Neural progenitor cell (in vitro differentiated cells): ENCODE measurements at regions not wholly inside any gene's neighbourhood (a gene's known extent, or its start where the extent isn't known, plus 50 kb on each side); places are given as distances from the start of the nearest gene placed in this dataset.

Source experiments
- DNase-seq: peaks from one replicate; pipeline ENCODE4 v3.0.0-alpha.2; 2016; ENCODE audit warnings: low spot score
- H2AFZ ChIP-seq: fragments of 200-600 bp; sonication (generic); replicated peaks from 2 replicates; pipeline ENCODE4 v1.6.1; 2016; ENCODE audit warnings: antibody characterized with exemption
- H3F3A ChIP-seq: fragments of 200-600 bp; sonication (generic); 2 replicates; pipeline ENCODE4 v1.6.1; 2016; ENCODE audit warnings: antibody characterized with exemption, low read depth
- H3K27ac ChIP-seq: fragments of 200-600 bp; sonication (generic); 2 replicates; pipeline ENCODE4 v1.5.1; 2016; ENCODE audit warnings: mild to moderate bottlenecking
- H3K27me3 ChIP-seq: fragments of 200-600 bp; sonication (generic); 2 replicates; pipeline ENCODE4 v1.6.1; 2016; ENCODE audit warnings: mild to moderate bottlenecking, moderate library complexity
- H3K36me3 ChIP-seq: fragments of 200-600 bp; sonication (generic); 2 replicates; pipeline ENCODE4 v1.5.1; 2016
- H3K4me1 ChIP-seq: fragments of 200-600 bp; sonication (generic); 2 replicates; pipeline ENCODE4 v1.6.1; 2016; ENCODE audit warnings: mixed run types
- H3K4me2 ChIP-seq: fragments of 200-600 bp; sonication (generic); 2 replicates; pipeline ENCODE4 v1.6.1; 2016
- H3K4me3 ChIP-seq: fragments of 200-600 bp; sonication (generic); 2 replicates; pipeline ENCODE4 v1.5.1; 2016
- H3K79me2 ChIP-seq: fragments of 200-600 bp; sonication (generic); 2 replicates; pipeline ENCODE4 v1.6.1; 2016; ENCODE audit warnings: low read depth
- H3K9ac ChIP-seq: fragments of 200-600 bp; sonication (generic); 2 replicates; pipeline ENCODE4 v1.6.1; 2016
- H3K9me3 ChIP-seq: fragments of 200-600 bp; sonication (generic); 2 replicates; pipeline ENCODE4 v1.5.1; 2016; ENCODE audit warnings: low read depth
- H4K20me1 ChIP-seq: fragments of 200-600 bp; sonication (generic); 2 replicates; pipeline ENCODE4 v1.6.1; 2016; ENCODE audit warnings: low read depth
- H3K27ac Mint-ChIP-seq: 3 replicates; pipeline ENCODE4 v1.8.0; 2021; ENCODE audit warnings: mixed read lengths
- H3K27me3 Mint-ChIP-seq: 2 replicates; pipeline ENCODE4 v1.8.0; 2022; ENCODE audit warnings: low read depth, mild to moderate bottlenecking, inconsistent platforms, moderate library complexity, mixed read lengths; ENCODE audit not compliant: insufficient read depth
- H3K36me3 Mint-ChIP-seq: 3 replicates; pipeline ENCODE4 v1.8.0; 2021; ENCODE audit warnings: mixed read lengths
- H3K4me1 Mint-ChIP-seq: 3 replicates; pipeline ENCODE4 v1.8.0; 2021; ENCODE audit warnings: mixed read lengths
- H3K4me3 Mint-ChIP-seq: 3 replicates; pipeline ENCODE4 v1.8.0; 2021; ENCODE audit warnings: mild to moderate bottlenecking, moderate library complexity, mixed read lengths
- H3K9me3 Mint-ChIP-seq: 3 replicates; pipeline ENCODE4 v1.8.0; 2020; ENCODE audit warnings: mixed read lengths
- CTCF ChIP-seq: fragments of 200-600 bp; sonication (generic); IDR thresholded peaks from 2 replicates; pipeline ENCODE4 v1.5.1; 2017; ENCODE audit warnings: antibody characterized with exemption, mild to moderate bottlenecking
- EZH2 ChIP-seq: fragments of 200-600 bp; sonication (generic); IDR thresholded peaks from 2 replicates; pipeline ENCODE4 v1.6.1; 2017; ENCODE audit warnings: antibody characterized with exemption, mild to moderate bottlenecking, moderate library complexity
- EZH2phosphoT487 ChIP-seq: fragments of 200-600 bp; sonication (generic); IDR thresholded peaks from 2 replicates; pipeline ENCODE4 v1.6.1; 2017; ENCODE audit warnings: antibody characterized with exemption

GRCh38 chr6:145119081-145119480 is 616.2 kb downstream of the EPM2A start:
- no peak for TF ChIP-seq EZH2phosphoT487
- Mint-ChIP-seq H3K4me3 (no peak overlapping the region), H3K4me1 (no peaks in the 10 kb centered on the region), H3K36me3 (no peaks in the 10 kb centered on the region), H3K9me3 (no peaks in the 10 kb centered on the region), H3K27ac (no peak overlapping the region), H3K27me3 (no peaks in the 10 kb centered on the region)
- no peak overlapping the region for H3K9ac ChIP-seq
- H3K4me2 ChIP-seq = no peak overlapping the region
- no peak for DNase-seq
- H2AFZ ChIP-seq = no peak overlapping the region
- no peaks in the 10 kb centered on the region for H3K4me1 ChIP-seq
- no peak overlapping the region for H3K27ac ChIP-seq
- H3K36me3 ChIP-seq = no peaks in the 10 kb centered on the region
- H3K27me3 ChIP-seq = no peaks in the 10 kb centered on the region
- H4K20me1 ChIP-seq = no peaks in the 10 kb centered on the region
- no peak overlapping the region for H3K4me3 ChIP-seq
- H3K9me3 ChIP-seq = no peaks in the 10 kb centered on the region
- no peaks in the 10 kb centered on the region for H3F3A ChIP-seq
- H3K79me2 ChIP-seq = no peaks in the 10 kb centered on the region

- Histone ChIP-seq H3K36me3 (no peaks in the 10 kb centered on the region), H3K79me2 (no peaks in the 10 kb centered on the region), H3K4me2 (no peak overlapping the region), H2AFZ (no peak overlapping the region), H3K9me3 (no peaks in the 10 kb centered on the region), H4K20me1 (no peaks in the 10 kb centered on the region), H3K9ac (no peak overlapping the region), H3F3A (no peaks in the 10 kb centered on the region), H3K27me3 (no peaks in the 10 kb centered on the region), H3K4me3 (no peak overlapping the region), H3K27ac (no peak overlapping the region), H3K4me1 (no peaks in the 10 kb centered on the region)
- no peaks in the 10 kb centered on the region for H3K27me3 Mint-ChIP-seq
- no peaks in the 10 kb centered on the region for H3K36me3 Mint-ChIP-seq
- no peak for DNase-seq
- TF ChIP-seq EZH2 (no peak), EZH2phosphoT487 (no peak), CTCF (no peak)
- no peaks in the 10 kb centered on the region for H3K4me1 Mint-ChIP-seq
- H3K9me3 Mint-ChIP-seq = no peaks in the 10 kb centered on the region
- H3K27ac Mint-ChIP-seq = no peak overlapping the region
- no peak overlapping the region for H3K4me3 Mint-ChIP-seq
Measured at GRCh38 chr6:145132709-145133108, 602.6 kb downstream of the EPM2A start.

- Histone ChIP-seq H3F3A (peaks cover 19% of the 10 kb centered on the region), H3K4me3 (no peak overlapping the region), H3K79me2 (no peaks in the 10 kb centered on the region), H2AFZ (peak overlapping the region; percentile 30), H4K20me1 (no peaks in the 10 kb centered on the region), H3K4me1 (peaks cover 25% of the 10 kb centered on the region), H3K27ac (no peak overlapping the region), H3K9me3 (no peaks in the 10 kb centered on the region), H3K27me3 (no peaks in the 10 kb centered on the region), H3K36me3 (no peaks in the 10 kb centered on the region), H3K9ac (no peak overlapping the region), H3K4me2 (no peak overlapping the region)
- no peak for TF ChIP-seq CTCF
- TF ChIP-seq EZH2phosphoT487 = no peak
- TF ChIP-seq EZH2 = no peak
- no peaks in the 10 kb centered on the region for H3K36me3 Mint-ChIP-seq
- peaks cover 2% of the 10 kb centered on the region for H3K27me3 Mint-ChIP-seq
- no peak overlapping the region for H3K27ac Mint-ChIP-seq
- H3K4me1 Mint-ChIP-seq = peaks cover 22% of the 10 kb centered on the region
- no peak overlapping the region for H3K4me3 Mint-ChIP-seq
- H3K9me3 Mint-ChIP-seq = no peaks in the 10 kb centered on the region
- no peak for DNase-seq
Measured at GRCh38 chr6:145135702-145136101, 599.6 kb downstream of the EPM2A start.

- peaks cover 27% of the 10 kb centered on the region for H3K4me1 Mint-ChIP-seq
- Histone ChIP-seq H2AFZ (no peak overlapping the region), H3K9ac (no peak overlapping the region), H3K27ac (no peak overlapping the region), H3K79me2 (no peaks in the 10 kb centered on the region), H3K4me3 (no peak overlapping the region), H3K36me3 (no peaks in the 10 kb centered on the region), H3K27me3 (no peaks in the 10 kb centered on the region), H4K20me1 (no peaks in the 10 kb centered on the region), H3K4me1 (peaks cover 25% of the 10 kb centered on the region), H3K4me2 (no peak overlapping the region), H3F3A (peaks cover 19% of the 10 kb centered on the region), H3K9me3 (no peaks in the 10 kb centered on the region)
- peaks cover 2% of the 10 kb centered on the region for H3K27me3 Mint-ChIP-seq
- peak overlapping the region; percentile 18 for H3K27ac Mint-ChIP-seq
- H3K36me3 Mint-ChIP-seq = no peaks in the 10 kb centered on the region
- H3K4me3 Mint-ChIP-seq = no peak overlapping the region
- H3K9me3 Mint-ChIP-seq = no peaks in the 10 kb centered on the region
- TF ChIP-seq EZH2phosphoT487 (no peak), CTCF (peak; percentile 26)
- no peak for DNase-seq
Measured at GRCh38 chr6:145137425-145137824, 597.9 kb downstream of the EPM2A start.
